Loucy (cell line): ENCODE measurements at regions not wholly inside any gene's neighbourhood (a gene's known extent, or its start where the extent isn't known, plus 50 kb on each side); places are given as distances from the start of the nearest gene placed in this dataset.

Source experiments
- EZH2phosphoT487 ChIP-seq: fragments of 200-600 bp; IDR thresholded peaks from 2 replicates; pipeline ENCODE4 v1.6.1; 2018; ENCODE audit warnings: antibody characterized with exemption, mild to moderate bottlenecking, moderate library complexity, borderline replicate concordance
- TF ChIP-seq, protein P1 (sequence below): fragments of 200-600 bp; sonication (generic); conservative IDR thresholded peaks from 2 replicates; pipeline ENCODE4 v1.5.1; 2014; ENCODE audit warnings: mild to moderate bottlenecking, antibody characterized with exemption, low read length

- TF ChIP-seq, protein P1, sequence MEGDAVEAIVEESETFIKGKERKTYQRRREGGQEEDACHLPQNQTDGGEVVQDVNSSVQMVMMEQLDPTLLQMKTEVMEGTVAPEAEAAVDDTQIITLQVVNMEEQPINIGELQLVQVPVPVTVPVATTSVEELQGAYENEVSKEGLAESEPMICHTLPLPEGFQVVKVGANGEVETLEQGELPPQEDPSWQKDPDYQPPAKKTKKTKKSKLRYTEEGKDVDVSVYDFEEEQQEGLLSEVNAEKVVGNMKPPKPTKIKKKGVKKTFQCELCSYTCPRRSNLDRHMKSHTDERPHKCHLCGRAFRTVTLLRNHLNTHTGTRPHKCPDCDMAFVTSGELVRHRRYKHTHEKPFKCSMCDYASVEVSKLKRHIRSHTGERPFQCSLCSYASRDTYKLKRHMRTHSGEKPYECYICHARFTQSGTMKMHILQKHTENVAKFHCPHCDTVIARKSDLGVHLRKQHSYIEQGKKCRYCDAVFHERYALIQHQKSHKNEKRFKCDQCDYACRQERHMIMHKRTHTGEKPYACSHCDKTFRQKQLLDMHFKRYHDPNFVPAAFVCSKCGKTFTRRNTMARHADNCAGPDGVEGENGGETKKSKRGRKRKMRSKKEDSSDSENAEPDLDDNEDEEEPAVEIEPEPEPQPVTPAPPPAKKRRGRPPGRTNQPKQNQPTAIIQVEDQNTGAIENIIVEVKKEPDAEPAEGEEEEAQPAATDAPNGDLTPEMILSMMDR: no peak
- no peak for TF ChIP-seq EZH2phosphoT487
Observed at GRCh38 chr5:125244531-125244930, 498.1 kb upstream of the ZNF608 start.
